HL-60 (cell line): ENCODE measurements at regions not wholly inside any gene's neighbourhood (a gene's known extent, or its start where the extent isn't known, plus 50 kb on each side); places are given as distances from the start of the nearest gene placed in this dataset.

Experiments used
- DNase-seq, 2 experiments: peaks; one replicate each; pipeline ENCODE4 v3.0.0-alpha.2; 2010 to 2020; ENCODE audit warnings: low read depth in 1 of 2, low spot score in 1 of 2
- H3K27ac ChIP-seq: fragments of 250-450 bp; sonication (Bioruptor Pico); replicated peaks from 2 replicates; pipeline ENCODE4 v1.5.1; 2020; ENCODE audit warnings: mild to moderate bottlenecking, moderate library complexity
- H3K27me3 ChIP-seq: fragments of 250-450 bp; sonication (Bioruptor Pico); 2 replicates; pipeline ENCODE4 v1.5.1; 2021; ENCODE audit warnings: mild to moderate bottlenecking, moderate library complexity; ENCODE audit not compliant: insufficient read depth, poor library complexity, severe bottlenecking
- H3K4me3 ChIP-seq: replicated peaks from 2 replicates; pipeline ENCODE4 v1.5.1; 2011; ENCODE audit warnings: mild to moderate bottlenecking, control low read depth, low read length; ENCODE audit not compliant: insufficient read depth
- GABPA ChIP-seq: IDR thresholded peaks from 2 replicates; pipeline ENCODE4 v1.6.1; 2012; ENCODE audit warnings: low read depth
- POLR2AphosphoS5 ChIP-seq: IDR thresholded peaks from 2 replicates; pipeline ENCODE4 v1.6.1; 2012; ENCODE audit warnings: low read depth
- SPI1 ChIP-seq: IDR thresholded peaks from 2 replicates; pipeline ENCODE4 v1.6.1; 2012; ENCODE audit warnings: low read depth, mild to moderate bottlenecking, borderline replicate concordance
- TF ChIP-seq, protein P1 (sequence below): IDR thresholded peaks from one replicate; pipeline ENCODE4 v1.5.1; 2011; ENCODE audit warnings: low read length, control low read depth, inconsistent platforms; ENCODE audit not compliant: insufficient read depth
- TF ChIP-seq, protein P2 (sequence below): IDR thresholded peaks from 2 replicates; pipeline ENCODE4 v1.6.1; 2012; ENCODE audit warnings: low read depth; ENCODE audit not compliant: insufficient replicate concordance

GRCh38 chr15:29432191-29433049 lies 162.8 kb upstream of the NSMCE3 start:
- TF ChIP-seq, protein P1, sequence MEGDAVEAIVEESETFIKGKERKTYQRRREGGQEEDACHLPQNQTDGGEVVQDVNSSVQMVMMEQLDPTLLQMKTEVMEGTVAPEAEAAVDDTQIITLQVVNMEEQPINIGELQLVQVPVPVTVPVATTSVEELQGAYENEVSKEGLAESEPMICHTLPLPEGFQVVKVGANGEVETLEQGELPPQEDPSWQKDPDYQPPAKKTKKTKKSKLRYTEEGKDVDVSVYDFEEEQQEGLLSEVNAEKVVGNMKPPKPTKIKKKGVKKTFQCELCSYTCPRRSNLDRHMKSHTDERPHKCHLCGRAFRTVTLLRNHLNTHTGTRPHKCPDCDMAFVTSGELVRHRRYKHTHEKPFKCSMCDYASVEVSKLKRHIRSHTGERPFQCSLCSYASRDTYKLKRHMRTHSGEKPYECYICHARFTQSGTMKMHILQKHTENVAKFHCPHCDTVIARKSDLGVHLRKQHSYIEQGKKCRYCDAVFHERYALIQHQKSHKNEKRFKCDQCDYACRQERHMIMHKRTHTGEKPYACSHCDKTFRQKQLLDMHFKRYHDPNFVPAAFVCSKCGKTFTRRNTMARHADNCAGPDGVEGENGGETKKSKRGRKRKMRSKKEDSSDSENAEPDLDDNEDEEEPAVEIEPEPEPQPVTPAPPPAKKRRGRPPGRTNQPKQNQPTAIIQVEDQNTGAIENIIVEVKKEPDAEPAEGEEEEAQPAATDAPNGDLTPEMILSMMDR: no peak
- TF ChIP-seq, protein P2, sequence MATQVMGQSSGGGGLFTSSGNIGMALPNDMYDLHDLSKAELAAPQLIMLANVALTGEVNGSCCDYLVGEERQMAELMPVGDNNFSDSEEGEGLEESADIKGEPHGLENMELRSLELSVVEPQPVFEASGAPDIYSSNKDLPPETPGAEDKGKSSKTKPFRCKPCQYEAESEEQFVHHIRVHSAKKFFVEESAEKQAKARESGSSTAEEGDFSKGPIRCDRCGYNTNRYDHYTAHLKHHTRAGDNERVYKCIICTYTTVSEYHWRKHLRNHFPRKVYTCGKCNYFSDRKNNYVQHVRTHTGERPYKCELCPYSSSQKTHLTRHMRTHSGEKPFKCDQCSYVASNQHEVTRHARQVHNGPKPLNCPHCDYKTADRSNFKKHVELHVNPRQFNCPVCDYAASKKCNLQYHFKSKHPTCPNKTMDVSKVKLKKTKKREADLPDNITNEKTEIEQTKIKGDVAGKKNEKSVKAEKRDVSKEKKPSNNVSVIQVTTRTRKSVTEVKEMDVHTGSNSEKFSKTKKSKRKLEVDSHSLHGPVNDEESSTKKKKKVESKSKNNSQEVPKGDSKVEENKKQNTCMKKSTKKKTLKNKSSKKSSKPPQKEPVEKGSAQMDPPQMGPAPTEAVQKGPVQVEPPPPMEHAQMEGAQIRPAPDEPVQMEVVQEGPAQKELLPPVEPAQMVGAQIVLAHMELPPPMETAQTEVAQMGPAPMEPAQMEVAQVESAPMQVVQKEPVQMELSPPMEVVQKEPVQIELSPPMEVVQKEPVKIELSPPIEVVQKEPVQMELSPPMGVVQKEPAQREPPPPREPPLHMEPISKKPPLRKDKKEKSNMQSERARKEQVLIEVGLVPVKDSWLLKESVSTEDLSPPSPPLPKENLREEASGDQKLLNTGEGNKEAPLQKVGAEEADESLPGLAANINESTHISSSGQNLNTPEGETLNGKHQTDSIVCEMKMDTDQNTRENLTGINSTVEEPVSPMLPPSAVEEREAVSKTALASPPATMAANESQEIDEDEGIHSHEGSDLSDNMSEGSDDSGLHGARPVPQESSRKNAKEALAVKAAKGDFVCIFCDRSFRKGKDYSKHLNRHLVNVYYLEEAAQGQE: no peak
- no peak for TF ChIP-seq GABPA
- TF ChIP-seq SPI1: no peak
- DNase-seq: no peak
- Histone ChIP-seq H3K4me3 (no peak overlapping the region), H3K27me3 (no peaks in the 10 kb centered on the region), H3K27ac (no peak overlapping the region)

- Histone ChIP-seq H3K4me3 (no peak overlapping the region), H3K27me3 (no peaks in the 10 kb centered on the region), H3K27ac (no peak overlapping the region)
- TF ChIP-seq, protein P2: no peak
- TF ChIP-seq, protein P1: no peak
- TF ChIP-seq GABPA (no peak), POLR2AphosphoS5 (no peak), SPI1 (no peak)
- no peak for DNase-seq
Observed at GRCh38 chr15:29430831-29431230, 161.2 kb upstream of the NSMCE3 start.

GRCh38 chr15:29430124-29430523 lies 160.5 kb upstream of the NSMCE3 start:
- H3K27me3 ChIP-seq: no peaks in the 10 kb centered on the region
- DNase-seq: no peak
- no peak overlapping the region for H3K4me3 ChIP-seq
- H3K27ac ChIP-seq: no peak overlapping the region
- TF ChIP-seq, protein P1: no peak
- TF ChIP-seq, protein P2: no peak
- TF ChIP-seq SPI1: no peak
- TF ChIP-seq GABPA: no peak
- no peak for TF ChIP-seq POLR2AphosphoS5
